NCI-H187 treated with DMSO at 0.1 percent for 48 hours (cell line): ENCODE measurements at regions not wholly inside any gene's neighbourhood (a gene's known extent, or its start where the extent isn't known, plus 50 kb on each side); places are given as distances from the start of the nearest gene placed in this dataset.

ENCODE experiments used
- DNase-seq: peaks from one replicate; lab custom pipeline; 2025; lab: John Stamatoyannopoulos, UW

DNA sequence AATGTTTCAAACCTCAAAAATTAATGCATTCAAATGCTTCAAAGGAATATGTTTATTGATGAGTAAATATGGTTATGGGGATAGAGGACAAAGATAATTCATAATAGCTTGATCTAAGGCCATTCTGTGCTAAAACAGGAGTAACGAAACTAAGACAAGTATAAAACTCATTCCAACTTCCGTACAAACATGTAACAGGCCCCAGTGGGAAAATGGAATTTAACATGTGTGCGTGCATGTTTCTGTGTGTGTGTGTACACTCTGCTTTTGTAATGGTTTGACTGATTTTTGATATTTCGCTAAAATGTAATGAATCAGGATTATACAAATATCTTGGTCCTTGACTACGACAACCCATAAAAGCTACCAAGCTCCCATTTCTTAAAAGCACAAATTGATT is 91.0 kb downstream of the KLF12 start:
- DNase-seq = no peak

DNA sequence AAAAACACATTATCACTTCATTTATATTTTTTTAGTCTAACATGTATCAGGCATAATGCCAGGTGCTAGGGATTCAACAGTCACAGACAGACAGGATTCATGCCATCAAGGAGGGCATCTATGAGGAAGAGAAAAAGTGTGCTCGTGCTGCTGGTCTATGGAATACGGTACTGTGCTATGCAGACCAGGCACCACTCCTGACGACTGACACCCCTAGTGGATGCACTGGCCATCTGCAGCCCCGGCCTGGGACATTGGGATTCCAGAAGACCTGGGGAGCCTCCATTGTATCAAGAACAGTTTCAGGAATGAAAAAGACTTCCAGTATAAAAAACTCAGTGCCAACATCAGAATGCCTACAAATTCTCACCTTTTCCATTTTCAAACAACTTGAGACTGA is 94.0 kb downstream of the KLF12 start:
- no peak for DNase-seq

DNA sequence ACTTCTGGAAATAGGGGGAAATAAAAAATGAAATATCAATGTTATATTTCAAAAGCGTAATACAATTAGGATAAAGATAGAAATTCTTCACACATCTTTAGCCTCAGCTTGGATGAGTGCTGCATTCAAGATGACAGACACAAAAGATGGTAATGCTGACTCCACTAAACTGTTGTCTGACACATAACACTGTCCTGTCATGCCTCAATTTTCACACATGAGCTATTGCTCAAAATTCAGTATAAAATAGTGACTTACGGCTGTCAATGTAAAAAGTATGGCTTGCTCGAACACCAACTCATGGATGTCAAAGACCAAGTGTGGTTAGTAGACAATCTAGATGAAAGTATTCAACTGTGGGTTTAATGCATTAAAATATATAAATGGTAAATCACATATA is 94.5 kb downstream of the KLF12 start:
- DNase-seq = no peak

DNA sequence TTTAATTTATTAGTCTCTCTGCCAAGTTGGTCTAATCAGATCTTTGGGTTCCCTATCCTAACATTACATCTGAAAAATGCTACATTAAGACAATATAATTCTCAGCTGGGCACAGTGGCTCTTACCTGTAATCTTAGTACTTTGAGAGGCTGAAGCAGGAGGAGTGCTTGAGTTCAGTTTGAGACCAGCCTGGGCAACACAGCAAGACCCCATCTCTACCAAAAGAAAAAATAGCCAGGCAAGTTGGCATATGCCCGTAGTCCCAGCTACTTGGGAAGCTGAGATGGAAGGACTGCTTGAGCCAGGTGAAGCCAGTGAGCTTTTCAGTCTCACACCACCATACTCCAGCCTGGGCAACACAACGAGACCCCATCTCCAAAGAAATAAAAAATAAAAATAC is 95.0 kb downstream of the KLF12 start:
- DNase-seq = no peak

DNA sequence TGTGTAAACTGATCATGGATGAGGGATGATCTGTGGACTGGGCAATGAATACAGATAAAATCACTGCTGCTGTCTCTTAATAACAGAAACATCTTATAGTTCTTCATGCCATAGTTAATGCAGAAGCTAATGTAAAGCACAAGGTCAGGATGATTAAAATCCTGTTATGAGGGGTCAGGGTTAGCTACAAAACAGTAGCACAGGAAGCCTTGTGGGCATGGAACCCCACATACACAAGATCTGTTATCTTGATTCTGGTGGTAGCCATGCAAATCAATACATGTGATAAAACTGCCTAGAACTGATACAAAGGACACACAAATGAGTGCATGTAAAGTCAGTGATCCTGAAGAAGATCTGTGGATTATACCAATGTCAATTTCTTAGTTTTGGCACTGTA is 96.4 kb downstream of the KLF12 start:
- DNase-seq = no peak

DNA sequence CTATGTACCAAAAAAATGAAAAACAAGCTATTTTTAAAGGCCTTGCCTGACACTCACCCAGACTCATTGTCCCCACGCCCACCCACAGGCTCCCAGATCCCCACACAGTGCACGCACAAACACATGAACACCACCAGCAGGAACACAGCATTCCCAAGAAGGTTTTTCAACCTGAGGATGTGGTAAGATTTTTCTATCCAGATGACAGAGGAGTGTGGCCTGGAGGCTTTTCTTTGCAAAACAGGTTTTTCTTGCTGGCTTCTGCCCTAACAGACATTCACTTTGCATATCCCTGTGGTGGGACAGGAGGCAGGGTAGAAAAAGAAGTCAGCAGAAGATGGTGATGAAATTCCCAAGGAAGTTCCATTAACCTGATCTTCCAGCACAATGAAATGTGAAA is 97.8 kb downstream of the KLF12 start:
- no peak for DNase-seq

DNA sequence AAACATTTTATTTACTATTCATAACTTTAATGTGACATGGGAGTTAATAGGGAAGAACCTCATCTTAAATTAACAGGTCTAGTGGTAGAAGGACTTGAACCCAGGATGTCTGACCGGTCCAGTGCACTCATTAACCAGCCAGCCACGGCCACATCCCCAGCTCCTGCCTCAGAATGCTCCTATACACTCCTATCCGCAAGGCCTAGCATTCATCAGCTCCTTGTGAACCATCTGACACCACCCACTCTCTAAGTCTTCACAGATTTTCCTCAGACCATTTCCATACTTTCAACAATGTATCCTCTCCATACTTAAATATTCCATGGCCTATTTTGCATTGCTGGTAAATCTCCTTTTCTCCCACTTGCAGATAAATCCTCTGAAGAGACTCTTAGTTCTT is 98.3 kb downstream of the KLF12 start:
- DNase-seq = no peak

DNA sequence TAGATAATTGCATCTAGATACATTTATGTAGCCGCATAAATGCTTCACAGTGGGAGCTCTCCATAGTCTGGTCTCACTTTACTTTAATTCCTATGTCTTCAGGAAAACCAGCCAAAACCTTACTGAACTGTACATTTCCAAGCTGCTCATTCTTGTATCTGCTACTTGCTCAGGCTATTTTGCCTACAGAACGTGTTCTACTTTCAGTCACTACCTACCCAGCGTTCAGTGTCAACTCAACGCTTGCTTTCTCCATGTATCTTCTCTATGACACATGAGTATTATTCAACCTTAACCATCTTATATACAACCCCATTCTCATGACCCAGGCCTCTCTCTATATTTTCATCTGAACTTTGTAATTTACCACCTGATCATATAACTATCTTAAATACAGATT is 101.9 kb downstream of the KLF12 start:
- DNase-seq = no peak

DNA sequence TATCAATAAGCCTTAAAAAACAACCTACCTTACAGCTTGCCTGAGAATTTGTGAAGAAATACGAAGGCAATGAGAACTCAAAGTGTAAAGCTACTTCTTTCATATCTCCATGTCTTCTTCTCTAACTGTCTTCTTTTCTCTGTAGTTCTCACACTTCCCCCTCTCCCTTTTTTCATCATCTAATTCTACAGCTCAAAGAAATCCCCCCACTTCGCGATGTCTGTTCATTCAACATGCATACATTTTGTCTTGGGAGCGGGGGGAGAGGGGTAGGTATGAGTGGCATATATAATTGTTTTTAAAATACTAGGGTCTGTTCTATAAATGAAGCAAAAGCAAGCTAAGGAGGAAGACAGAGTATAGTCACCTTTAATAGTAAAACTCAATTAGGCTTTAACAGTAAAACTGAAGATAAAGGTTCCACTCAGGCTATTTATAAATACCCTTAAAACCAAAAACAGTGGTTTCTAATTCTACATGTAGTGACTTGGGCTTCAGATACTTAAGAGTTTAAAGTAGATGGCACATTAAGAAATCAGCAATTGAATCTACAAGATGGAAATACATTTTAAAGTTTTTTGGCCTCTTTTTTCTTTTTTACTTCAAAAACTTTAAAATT is 106.9 kb downstream of the KLF12 start:
- no peak for DNase-seq

DNA sequence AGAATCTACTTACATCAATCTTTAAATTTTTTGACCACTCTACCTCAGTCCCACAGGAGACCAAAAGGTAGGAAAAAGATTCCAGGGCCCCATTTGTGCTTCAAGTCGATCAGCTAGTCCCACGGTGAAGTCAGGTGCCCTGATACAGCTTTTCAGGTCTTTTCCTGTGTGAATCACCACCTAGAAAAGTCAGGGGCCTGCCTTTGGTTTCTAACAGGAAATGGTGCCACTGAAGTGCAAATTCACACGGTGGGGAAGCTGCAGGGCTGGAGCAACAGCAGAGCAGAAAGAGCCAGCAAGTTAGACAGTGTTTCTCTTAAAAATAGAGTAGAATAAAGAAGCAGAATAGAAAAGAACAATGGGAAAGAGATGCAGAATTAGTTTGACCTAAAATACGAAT is 107.5 kb downstream of the KLF12 start:
- DNase-seq = no peak

DNA sequence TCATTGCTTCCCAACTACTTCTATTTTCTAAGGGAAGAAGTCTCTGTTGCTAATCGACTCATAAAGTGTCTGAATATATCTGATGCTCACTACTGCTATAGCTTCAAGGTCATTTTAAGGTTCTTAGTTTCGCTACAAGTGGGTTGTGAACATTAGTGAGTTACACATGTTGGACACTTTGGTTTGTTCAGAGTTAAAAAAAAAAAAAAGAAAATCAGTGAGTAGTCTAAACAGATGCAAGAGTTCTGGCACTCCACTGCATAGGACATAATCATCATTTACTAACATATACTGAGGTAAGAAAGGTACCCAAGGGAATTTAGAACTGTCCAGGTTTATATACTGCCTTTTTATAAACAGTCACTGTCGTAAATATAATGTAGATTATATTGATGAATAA is 108.8 kb downstream of the KLF12 start:
- DNase-seq = no peak

DNA sequence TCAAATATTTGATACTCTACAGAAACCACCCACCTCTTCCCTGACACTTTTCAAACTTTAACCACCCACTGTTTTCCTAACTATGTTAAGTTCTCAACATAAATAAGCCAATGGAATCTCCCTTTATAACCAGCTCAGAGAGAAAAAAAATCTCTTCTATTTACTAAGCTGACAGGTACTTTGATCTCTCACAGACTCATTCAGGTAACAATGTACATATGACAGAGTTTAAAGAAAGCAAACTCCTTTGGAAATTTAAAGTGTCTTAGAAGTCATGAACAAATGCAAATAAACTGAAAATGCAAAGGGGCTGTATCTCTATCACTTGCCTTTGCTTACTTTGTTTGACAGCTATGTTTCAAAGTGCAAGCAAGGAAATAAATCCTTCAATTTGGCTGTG is 109.3 kb downstream of the KLF12 start:
- DNase-seq = no peak

DNA sequence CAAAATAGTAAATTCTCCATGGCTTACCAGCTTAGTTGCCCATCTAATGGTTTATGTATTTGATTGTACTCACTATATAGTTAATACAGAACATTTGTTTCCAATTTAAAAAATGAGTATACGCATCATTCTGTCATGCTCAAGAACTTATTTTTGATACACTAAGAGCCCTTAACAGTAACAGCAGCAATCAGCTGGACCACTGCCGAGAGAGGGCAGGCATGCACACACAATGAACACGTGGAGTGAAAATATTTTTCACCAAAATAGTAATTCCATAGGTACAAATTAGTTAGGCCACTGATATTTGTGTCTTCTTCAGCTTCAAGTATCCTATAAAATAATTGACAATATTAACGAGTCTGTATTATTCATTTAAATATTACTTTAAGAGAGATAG is 109.9 kb downstream of the KLF12 start:
- no peak for DNase-seq

DNA sequence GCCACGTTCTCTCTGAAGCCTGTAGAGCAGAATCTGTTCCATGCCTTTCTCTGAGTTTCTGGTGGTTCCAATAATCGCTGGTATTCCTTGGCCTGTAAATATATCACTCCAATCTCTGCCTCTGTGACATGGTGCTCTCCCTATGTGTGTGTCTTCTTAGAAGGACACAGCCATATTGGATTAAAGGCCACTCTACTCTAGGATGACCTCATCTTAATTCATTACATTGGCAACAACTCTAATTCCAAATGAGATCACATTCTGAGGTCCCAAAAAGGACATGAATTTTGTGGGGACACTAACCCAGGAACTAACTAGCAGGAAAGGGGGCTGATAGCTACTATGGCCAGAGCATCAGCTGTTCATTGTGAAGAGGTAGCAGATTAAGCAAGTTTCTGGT is 110.7 kb downstream of the KLF12 start:
- DNase-seq = no peak

DNA sequence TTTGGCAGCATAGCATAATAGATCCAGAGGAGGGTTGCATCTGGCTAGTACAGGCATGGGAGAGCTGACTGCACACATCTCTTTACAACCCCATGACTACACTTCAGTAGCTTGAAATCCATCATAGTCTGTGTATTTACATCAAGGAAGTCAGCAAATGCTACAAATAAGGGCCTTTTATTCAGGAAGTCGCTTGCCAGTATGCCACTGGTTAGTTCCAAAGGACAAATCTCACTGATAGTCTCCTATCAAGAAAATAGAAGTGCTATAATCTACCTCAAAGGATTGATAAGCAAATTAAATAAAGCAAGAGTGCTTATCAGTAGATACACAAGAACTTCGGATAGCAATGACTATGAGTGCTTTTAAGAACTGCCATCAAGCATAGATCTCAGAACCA is 112.7 kb downstream of the KLF12 start:
- DNase-seq = no peak

DNA sequence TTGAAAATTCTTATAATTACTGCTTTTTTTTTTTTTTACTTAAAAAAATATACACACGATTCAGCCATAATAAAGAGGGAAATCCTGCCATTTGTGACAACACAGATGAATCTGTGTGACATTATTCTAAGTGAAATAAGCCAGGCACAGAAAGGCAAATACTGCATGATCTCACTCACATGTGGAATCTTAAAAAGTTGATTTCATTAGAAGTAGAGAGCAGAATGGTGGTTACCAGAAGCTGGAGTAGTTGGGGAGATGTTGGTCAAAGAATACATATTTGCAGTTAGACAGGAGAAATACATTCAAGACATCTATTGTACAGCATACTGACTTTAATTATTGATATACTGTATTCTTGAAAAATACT is 116.2 kb downstream of the KLF12 start:
- no peak for DNase-seq

DNA sequence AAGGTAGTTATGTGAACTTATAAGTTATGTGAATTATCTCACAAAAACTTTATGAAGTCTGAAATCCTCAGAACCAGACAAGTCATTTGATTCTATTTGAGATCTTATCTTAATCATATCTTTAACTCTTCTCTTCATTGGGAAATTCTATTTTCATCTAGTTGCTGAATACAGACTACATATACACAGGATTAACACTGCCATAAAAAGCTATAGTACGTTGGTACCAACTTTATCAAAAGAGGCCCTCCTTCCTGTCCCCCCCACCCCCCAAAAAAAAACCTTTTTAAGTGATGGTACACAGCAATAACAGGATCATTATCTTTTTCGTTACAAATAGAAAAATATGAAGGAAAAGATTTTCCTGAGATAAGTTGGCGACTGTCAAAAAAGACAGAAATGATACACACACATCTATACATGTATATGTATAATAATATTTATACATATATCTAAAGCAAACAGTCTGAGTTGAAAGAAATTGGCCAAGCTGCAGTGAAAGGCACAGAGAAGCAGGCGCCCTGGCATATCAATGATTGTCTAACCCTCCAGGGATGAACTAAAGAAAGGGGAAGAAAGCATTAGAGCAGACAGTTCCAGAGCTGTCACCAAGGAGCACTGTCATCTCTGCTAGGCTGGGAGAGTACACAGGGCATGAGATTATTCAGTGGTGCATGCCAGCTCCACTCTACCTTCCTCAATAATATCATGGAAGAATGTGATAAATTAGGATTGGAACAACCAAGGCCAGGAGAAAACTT is 116.7 kb downstream of the KLF12 start:
- no peak for DNase-seq

DNA sequence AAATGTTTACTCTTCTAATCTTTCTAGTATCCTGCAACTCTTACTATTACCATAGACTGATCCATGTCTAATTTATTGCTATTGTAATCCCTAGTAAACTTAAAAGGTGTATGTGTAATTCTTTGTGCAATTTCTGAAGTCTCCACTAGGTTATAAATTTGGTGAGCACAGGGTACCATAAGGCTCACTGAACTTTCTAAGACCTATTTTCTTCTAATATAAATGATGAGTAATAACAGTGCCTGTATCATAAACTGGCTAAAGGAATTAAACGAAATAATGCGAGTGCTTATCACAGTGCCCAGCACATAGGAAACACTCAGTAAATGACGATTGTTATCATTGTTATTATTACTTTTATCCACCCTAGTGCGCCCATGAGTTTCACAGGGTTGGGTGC is 119.1 kb downstream of the KLF12 start:
- DNase-seq = no peak

DNA sequence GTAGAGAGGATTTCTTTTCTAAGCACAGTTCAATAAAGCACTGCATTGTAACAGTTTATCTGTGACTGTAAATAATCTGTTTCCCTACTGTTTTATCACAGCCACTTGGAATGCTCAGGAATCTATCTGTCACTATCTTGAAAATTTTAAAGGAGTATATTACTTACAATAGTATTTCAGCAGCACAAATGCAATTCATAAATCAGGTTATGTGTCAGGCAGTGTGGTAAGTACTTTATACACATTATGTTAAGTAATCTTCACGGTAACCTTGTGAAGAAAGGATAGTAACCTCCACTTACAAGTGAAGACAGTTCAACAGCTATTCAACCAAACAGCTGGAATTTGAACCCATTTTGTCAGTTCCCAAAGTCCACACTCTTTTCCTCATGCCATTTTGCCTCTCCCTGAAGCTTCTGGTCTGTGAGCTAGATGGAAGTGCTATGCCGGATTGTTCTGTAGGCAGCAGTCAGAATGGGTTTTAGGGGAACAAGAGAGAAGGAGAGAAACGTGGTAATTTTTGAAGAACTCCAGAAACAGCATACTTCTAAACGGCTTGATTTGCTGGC is 125.0 kb downstream of the KLF12 start:
- no peak for DNase-seq

DNA sequence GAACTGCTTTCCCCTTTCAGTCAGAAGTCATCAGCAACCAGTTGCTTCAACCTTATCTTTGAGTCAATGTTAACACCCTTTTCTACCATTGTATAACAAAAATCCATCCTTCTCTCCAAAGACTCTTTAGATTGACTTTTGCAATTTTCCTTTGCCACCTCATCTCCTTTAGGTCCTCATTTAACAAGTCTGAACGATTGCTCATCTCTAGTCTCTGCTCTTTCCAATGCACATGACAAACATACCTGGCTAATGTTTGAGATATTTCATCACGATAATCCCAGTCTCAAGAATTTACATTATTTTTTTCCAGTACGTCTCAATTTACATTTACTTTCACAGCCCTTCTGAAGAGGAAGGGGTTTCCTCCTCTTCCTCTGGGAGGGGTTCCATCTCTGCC is 127.5 kb downstream of the KLF12 start:
- DNase-seq = no peak

DNA sequence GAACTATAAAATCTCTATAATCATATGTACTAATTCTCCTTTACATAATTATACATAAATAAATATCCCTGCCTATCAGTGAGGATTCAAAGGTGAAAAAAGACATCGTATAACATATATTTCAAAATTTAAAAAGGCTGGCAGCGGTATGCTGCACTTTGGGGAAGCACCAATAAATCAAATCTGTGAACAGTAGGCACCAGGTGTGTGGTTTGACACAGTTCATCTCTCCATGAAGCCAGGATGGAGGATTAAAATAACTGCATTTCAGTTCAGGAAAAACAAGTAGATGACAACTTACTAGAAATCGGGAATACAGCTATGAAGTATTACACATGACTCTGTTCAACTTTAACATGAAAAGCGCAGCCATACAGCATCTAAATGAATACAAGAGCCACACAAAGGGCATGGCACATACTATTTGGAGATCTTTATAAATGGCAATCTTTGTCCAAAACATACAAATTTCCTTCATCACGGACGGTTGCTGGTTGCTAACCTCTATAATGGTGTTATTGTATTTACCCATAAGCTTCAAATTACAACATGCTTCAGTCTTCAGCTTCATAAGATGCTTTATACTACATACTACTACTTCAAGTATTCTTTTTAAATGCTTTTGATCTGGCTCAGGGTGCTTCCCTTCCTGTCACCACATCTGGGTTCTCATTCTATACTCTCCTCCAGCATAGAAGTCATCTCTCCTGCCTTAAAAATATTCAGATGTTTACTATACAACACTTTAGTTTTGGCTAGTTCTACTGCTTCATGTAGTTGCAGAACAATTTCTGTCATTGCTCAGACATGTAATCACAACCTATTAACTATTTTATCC is 128.7 kb downstream of the KLF12 start:
- no peak for DNase-seq

DNA sequence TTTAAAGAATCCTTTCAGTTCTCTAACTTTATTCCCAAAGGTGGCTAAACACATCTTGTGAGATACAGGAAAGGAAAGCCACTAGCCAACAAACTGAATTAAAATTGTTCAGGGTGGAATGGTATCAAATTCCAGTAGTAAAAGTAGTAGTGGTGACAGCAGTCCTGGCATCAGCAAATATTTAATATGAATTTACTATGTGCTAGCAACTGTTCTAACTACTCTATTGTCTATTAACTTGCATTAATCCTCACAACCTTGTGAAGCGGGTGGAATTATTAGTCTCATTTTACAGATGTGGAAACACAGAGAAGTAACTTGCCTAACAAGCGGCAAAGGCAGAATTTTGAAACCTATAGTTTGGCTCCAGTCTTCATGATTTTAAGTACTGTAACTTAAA is 130.1 kb downstream of the KLF12 start:
- no peak for DNase-seq

DNA sequence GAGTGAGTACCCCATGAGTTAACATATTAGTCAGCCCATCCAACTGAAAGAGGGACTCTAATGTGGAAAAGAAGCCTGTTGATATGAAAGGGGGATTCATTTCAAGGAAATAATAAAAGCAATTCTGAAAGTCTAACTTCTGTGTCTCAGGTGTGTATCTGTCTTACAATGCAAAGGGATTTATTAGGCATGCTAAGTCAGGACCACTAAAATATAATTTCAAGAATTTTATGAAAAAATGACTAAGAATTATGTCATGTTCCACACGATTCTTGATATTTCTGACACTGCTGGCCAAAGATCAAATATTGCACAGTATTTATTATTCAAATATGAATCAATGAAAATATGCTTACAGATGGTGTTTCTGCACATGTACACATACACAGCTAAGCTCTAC is 130.8 kb downstream of the KLF12 start:
- DNase-seq = no peak
